ENCODE measurements at regions not wholly inside any gene's neighbourhood (a gene's known extent, or its start where the extent isn't known, plus 50 kb on each side); places are given as distances from the start of the nearest gene placed in this dataset.

DNA sequence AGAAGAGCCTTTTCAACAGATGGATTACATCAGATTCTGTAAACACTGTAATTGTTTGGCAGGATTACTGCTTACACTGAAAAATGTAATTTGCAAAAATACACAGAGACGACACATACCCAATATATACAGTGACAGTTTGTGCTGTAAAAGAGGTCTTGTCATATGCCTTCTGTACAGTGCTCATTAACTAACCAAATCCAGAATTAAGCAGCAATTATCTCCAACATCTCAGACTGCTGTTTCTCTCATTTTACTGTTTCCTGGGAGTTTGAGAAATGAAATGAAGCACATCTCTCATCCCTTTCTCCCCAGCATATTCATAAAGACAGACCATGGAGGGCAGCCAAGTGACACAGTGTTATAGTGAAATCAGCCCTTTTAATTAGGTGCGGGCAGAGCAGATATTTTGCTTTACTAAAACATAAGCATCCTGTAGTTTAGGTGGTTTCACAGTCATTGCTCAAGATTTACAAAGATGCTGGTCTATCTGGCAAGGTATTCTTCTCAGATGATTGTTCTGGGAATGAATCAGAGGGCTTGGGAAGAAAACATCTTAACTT, 618.4 kb upstream of the USP24 start:
- H3K27ac ChIP-seq, result peak overlapping the region; percentile 71
- TF ChIP-seq, protein P1, sequence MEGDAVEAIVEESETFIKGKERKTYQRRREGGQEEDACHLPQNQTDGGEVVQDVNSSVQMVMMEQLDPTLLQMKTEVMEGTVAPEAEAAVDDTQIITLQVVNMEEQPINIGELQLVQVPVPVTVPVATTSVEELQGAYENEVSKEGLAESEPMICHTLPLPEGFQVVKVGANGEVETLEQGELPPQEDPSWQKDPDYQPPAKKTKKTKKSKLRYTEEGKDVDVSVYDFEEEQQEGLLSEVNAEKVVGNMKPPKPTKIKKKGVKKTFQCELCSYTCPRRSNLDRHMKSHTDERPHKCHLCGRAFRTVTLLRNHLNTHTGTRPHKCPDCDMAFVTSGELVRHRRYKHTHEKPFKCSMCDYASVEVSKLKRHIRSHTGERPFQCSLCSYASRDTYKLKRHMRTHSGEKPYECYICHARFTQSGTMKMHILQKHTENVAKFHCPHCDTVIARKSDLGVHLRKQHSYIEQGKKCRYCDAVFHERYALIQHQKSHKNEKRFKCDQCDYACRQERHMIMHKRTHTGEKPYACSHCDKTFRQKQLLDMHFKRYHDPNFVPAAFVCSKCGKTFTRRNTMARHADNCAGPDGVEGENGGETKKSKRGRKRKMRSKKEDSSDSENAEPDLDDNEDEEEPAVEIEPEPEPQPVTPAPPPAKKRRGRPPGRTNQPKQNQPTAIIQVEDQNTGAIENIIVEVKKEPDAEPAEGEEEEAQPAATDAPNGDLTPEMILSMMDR (conservative IDR thresholded peaks at IDR 0.05), result no peak

- H3K27ac ChIP-seq, result no peak overlapping the region
- TF ChIP-seq, protein P1 (conservative IDR thresholded peaks at IDR 0.05), result no peak
Observed at GRCh38 chr1:55831759-55832158, 616.6 kb upstream of the USP24 start.

DNA sequence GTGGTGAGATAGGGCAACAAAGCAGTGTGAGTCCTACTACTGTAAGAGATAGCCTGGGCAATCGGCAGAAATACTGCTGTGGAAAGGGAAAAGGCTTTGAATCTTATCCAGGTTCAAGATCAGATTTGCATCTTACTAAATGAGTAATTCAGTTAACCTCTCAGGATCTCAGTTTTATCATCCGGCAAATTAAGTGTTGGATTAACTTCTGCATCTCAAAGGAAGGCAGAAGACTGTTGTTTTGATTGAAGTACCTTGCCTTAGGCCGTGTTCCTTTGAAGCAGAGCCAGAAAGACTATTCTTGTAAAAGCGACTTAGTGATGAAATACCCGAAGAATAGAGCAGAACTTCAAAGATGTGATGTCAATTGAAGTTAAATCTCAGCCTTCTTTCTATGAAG, 612.9 kb upstream of the USP24 start:
- TF ChIP-seq, protein P1 (conservative IDR thresholded peaks at IDR 0.05), result no peak
- H3K27ac ChIP-seq, result no peak overlapping the region

GRCh38 chr1:55827350-55827749, 612.2 kb upstream of the USP24 start:
- TF ChIP-seq, protein P1 (conservative IDR thresholded peaks at IDR 0.05), result no peak
- H3K27ac ChIP-seq, result no peak overlapping the region

GRCh38 chr1:55826381-55827080, 611.4 kb upstream of the USP24 start:
- H3K27ac ChIP-seq, result no peak overlapping the region
- TF ChIP-seq, protein P1 (conservative IDR thresholded peaks at IDR 0.05), result no peak

GRCh38 chr1:55825461-55825860, 610.3 kb upstream of the USP24 start:
- TF ChIP-seq, protein P1 (conservative IDR thresholded peaks at IDR 0.05), result no peak
- no peak overlapping the region for H3K27ac ChIP-seq

GRCh38 chr1:55824251-55824640, 609.1 kb upstream of the USP24 start:
- TF ChIP-seq, protein P1 (conservative IDR thresholded peaks at IDR 0.05), result no peak
- no peak overlapping the region for H3K27ac ChIP-seq

Data from VCaP (cell line).